Neural progenitor cell (in vitro differentiated cells): ENCODE measurements at regions not wholly inside any gene's neighbourhood (a gene's known extent, or its start where the extent isn't known, plus 50 kb on each side); places are given as distances from the start of the nearest gene placed in this dataset.

Experiments
- DNase-seq: peaks from one replicate; pipeline ENCODE4 v3.0.0-alpha.2; 2016; ENCODE audit warnings: low spot score
- H2AFZ ChIP-seq: fragments of 200-600 bp; sonication (generic); replicated peaks from 2 replicates; pipeline ENCODE4 v1.6.1; 2016; ENCODE audit warnings: antibody characterized with exemption
- H3F3A ChIP-seq: fragments of 200-600 bp; sonication (generic); 2 replicates; pipeline ENCODE4 v1.6.1; 2016; ENCODE audit warnings: antibody characterized with exemption, low read depth
- H3K27ac ChIP-seq: fragments of 200-600 bp; sonication (generic); 2 replicates; pipeline ENCODE4 v1.5.1; 2016; ENCODE audit warnings: mild to moderate bottlenecking
- H3K27me3 ChIP-seq: fragments of 200-600 bp; sonication (generic); 2 replicates; pipeline ENCODE4 v1.6.1; 2016; ENCODE audit warnings: mild to moderate bottlenecking, moderate library complexity
- H3K36me3 ChIP-seq: fragments of 200-600 bp; sonication (generic); 2 replicates; pipeline ENCODE4 v1.5.1; 2016
- H3K4me1 ChIP-seq: fragments of 200-600 bp; sonication (generic); 2 replicates; pipeline ENCODE4 v1.6.1; 2016; ENCODE audit warnings: mixed run types
- H3K4me2 ChIP-seq: fragments of 200-600 bp; sonication (generic); 2 replicates; pipeline ENCODE4 v1.6.1; 2016
- H3K4me3 ChIP-seq: fragments of 200-600 bp; sonication (generic); 2 replicates; pipeline ENCODE4 v1.5.1; 2016
- H3K79me2 ChIP-seq: fragments of 200-600 bp; sonication (generic); 2 replicates; pipeline ENCODE4 v1.6.1; 2016; ENCODE audit warnings: low read depth
- H3K9ac ChIP-seq: fragments of 200-600 bp; sonication (generic); 2 replicates; pipeline ENCODE4 v1.6.1; 2016
- H3K9me3 ChIP-seq: fragments of 200-600 bp; sonication (generic); 2 replicates; pipeline ENCODE4 v1.5.1; 2016; ENCODE audit warnings: low read depth
- H4K20me1 ChIP-seq: fragments of 200-600 bp; sonication (generic); 2 replicates; pipeline ENCODE4 v1.6.1; 2016; ENCODE audit warnings: low read depth
- H3K27ac Mint-ChIP-seq: 3 replicates; pipeline ENCODE4 v1.8.0; 2021; ENCODE audit warnings: mixed read lengths
- H3K27me3 Mint-ChIP-seq: 2 replicates; pipeline ENCODE4 v1.8.0; 2022; ENCODE audit warnings: low read depth, mild to moderate bottlenecking, inconsistent platforms, moderate library complexity, mixed read lengths; ENCODE audit not compliant: insufficient read depth
- H3K36me3 Mint-ChIP-seq: 3 replicates; pipeline ENCODE4 v1.8.0; 2021; ENCODE audit warnings: mixed read lengths
- H3K4me1 Mint-ChIP-seq: 3 replicates; pipeline ENCODE4 v1.8.0; 2021; ENCODE audit warnings: mixed read lengths
- H3K4me3 Mint-ChIP-seq: 3 replicates; pipeline ENCODE4 v1.8.0; 2021; ENCODE audit warnings: mild to moderate bottlenecking, moderate library complexity, mixed read lengths
- H3K9me3 Mint-ChIP-seq: 3 replicates; pipeline ENCODE4 v1.8.0; 2020; ENCODE audit warnings: mixed read lengths
- CTCF ChIP-seq: fragments of 200-600 bp; sonication (generic); IDR thresholded peaks from 2 replicates; pipeline ENCODE4 v1.5.1; 2017; ENCODE audit warnings: antibody characterized with exemption, mild to moderate bottlenecking
- EZH2 ChIP-seq: fragments of 200-600 bp; sonication (generic); IDR thresholded peaks from 2 replicates; pipeline ENCODE4 v1.6.1; 2017; ENCODE audit warnings: antibody characterized with exemption, mild to moderate bottlenecking, moderate library complexity
- EZH2phosphoT487 ChIP-seq: fragments of 200-600 bp; sonication (generic); IDR thresholded peaks from 2 replicates; pipeline ENCODE4 v1.6.1; 2017; ENCODE audit warnings: antibody characterized with exemption

- Histone ChIP-seq H3K9me3 (no peaks in the 10 kb centered on the region), H3K27me3 (no peaks in the 10 kb centered on the region), H2AFZ (no peak overlapping the region), H3F3A (no peaks in the 10 kb centered on the region), H3K4me1 (peaks cover 10% of the 10 kb centered on the region), H3K4me3 (no peak overlapping the region), H3K79me2 (no peaks in the 10 kb centered on the region), H3K36me3 (no peaks in the 10 kb centered on the region), H3K27ac (no peak overlapping the region), H3K9ac (no peak overlapping the region), H3K4me2 (no peak overlapping the region), H4K20me1 (no peaks in the 10 kb centered on the region)
- no peaks in the 10 kb centered on the region for H3K9me3 Mint-ChIP-seq
- no peaks in the 10 kb centered on the region for H3K36me3 Mint-ChIP-seq
- no peak overlapping the region for H3K4me3 Mint-ChIP-seq
- H3K4me1 Mint-ChIP-seq = peaks cover 6% of the 10 kb centered on the region
- H3K27me3 Mint-ChIP-seq = peaks cover 3% of the 10 kb centered on the region
- H3K27ac Mint-ChIP-seq = no peak overlapping the region
- no peak for DNase-seq
- no peak for TF ChIP-seq EZH2
Observed at GRCh38 chr4:80142394-80143306, 54.7 kb upstream of the PRDM8 start.

DNA sequence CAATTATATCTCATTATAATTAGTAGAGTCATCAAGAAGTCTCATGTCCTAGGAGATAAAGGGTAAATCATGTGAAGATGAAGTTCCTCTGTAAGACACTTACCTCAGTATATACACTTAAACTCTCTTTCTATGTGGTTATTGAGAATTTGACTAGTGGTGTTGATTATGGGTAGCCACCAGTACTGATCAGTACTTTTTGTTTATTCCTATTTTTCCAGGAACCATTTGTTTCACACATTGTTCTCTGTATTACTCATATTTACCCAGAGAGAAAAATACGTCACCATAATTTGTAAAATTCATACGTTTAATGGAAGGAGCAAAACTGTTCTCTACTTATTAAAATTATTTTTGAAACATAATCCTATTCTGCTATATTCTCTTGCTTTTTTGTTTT, 55.8 kb upstream of the PRDM8 start:
- Mint-ChIP-seq H3K27ac (no peak overlapping the region), H3K4me3 (no peak overlapping the region), H3K4me1 (peaks cover 6% of the 10 kb centered on the region), H3K27me3 (peaks cover 3% of the 10 kb centered on the region), H3K9me3 (no peaks in the 10 kb centered on the region), H3K36me3 (no peaks in the 10 kb centered on the region)
- TF ChIP-seq CTCF (no peak), EZH2 (no peak), EZH2phosphoT487 (no peak)
- no peak overlapping the region for H3K9ac ChIP-seq
- H3K4me3 ChIP-seq = no peak overlapping the region
- no peaks in the 10 kb centered on the region for H3K36me3 ChIP-seq
- H4K20me1 ChIP-seq = no peaks in the 10 kb centered on the region
- DNase-seq = no peak
- H3F3A ChIP-seq = no peaks in the 10 kb centered on the region
- H3K27me3 ChIP-seq = no peaks in the 10 kb centered on the region
- H3K27ac ChIP-seq = no peak overlapping the region
- no peaks in the 10 kb centered on the region for H3K9me3 ChIP-seq
- H3K79me2 ChIP-seq = no peaks in the 10 kb centered on the region
- no peak overlapping the region for H2AFZ ChIP-seq
- H3K4me1 ChIP-seq = peaks cover 10% of the 10 kb centered on the region
- no peak overlapping the region for H3K4me2 ChIP-seq

- no peaks in the 10 kb centered on the region for H3K27me3 ChIP-seq
- no peaks in the 10 kb centered on the region for H3K27me3 Mint-ChIP-seq
- no peaks in the 10 kb centered on the region for H3K36me3 Mint-ChIP-seq
- H2AFZ ChIP-seq = no peak overlapping the region
- H3K36me3 ChIP-seq = no peaks in the 10 kb centered on the region
- H3K9ac ChIP-seq = no peak overlapping the region
- no peak for DNase-seq
- no peaks in the 10 kb centered on the region for H3K79me2 ChIP-seq
- H4K20me1 ChIP-seq = no peaks in the 10 kb centered on the region
- TF ChIP-seq CTCF (no peak), EZH2 (no peak), EZH2phosphoT487 (no peak)
- no peak overlapping the region for H3K4me3 Mint-ChIP-seq
- no peak overlapping the region for H3K4me3 ChIP-seq
- no peak overlapping the region for H3K27ac ChIP-seq
- no peak overlapping the region for H3K4me2 ChIP-seq
- H3K4me1 ChIP-seq = peaks cover 5% of the 10 kb centered on the region
- no peaks in the 10 kb centered on the region for H3K9me3 ChIP-seq
- H3K4me1 Mint-ChIP-seq = peaks cover 3% of the 10 kb centered on the region
- no peaks in the 10 kb centered on the region for H3F3A ChIP-seq
- no peaks in the 10 kb centered on the region for H3K9me3 Mint-ChIP-seq
- H3K27ac Mint-ChIP-seq = no peak overlapping the region
Observed at GRCh38 chr4:80140194-80140593, 57.1 kb upstream of the PRDM8 start.

GRCh38 chr4:80139671-80140070, 57.6 kb upstream of the PRDM8 start:
- H3K27ac ChIP-seq = no peak overlapping the region
- H3K4me3 ChIP-seq = no peak overlapping the region
- no peaks in the 10 kb centered on the region for H3K27me3 Mint-ChIP-seq
- no peaks in the 10 kb centered on the region for H4K20me1 ChIP-seq
- no peaks in the 10 kb centered on the region for H3K36me3 Mint-ChIP-seq
- no peak for DNase-seq
- no peaks in the 10 kb centered on the region for H3K27me3 ChIP-seq
- no peak overlapping the region for H2AFZ ChIP-seq
- no peak for TF ChIP-seq EZH2phosphoT487
- TF ChIP-seq EZH2 = no peak
- no peak for TF ChIP-seq CTCF
- H3K36me3 ChIP-seq = no peaks in the 10 kb centered on the region
- H3K9me3 Mint-ChIP-seq = no peaks in the 10 kb centered on the region
- H3K9ac ChIP-seq = no peak overlapping the region
- H3K4me3 Mint-ChIP-seq = no peak overlapping the region
- H3F3A ChIP-seq = no peaks in the 10 kb centered on the region
- H3K9me3 ChIP-seq = no peaks in the 10 kb centered on the region
- H3K4me1 ChIP-seq = peaks cover under 1% of the 10 kb centered on the region
- no peak overlapping the region for H3K27ac Mint-ChIP-seq
- H3K79me2 ChIP-seq = no peaks in the 10 kb centered on the region
- H3K4me2 ChIP-seq = no peak overlapping the region
- no peaks in the 10 kb centered on the region for H3K4me1 Mint-ChIP-seq
